AG09319 (cell line): ENCODE measurements at regions not wholly inside any gene's neighbourhood (a gene's known extent, or its start where the extent isn't known, plus 50 kb on each side); places are given as distances from the start of the nearest gene placed in this dataset.

Experiments used
- DNase-seq: peaks from one replicate; pipeline ENCODE4 v3.0.0-alpha.2; 2010; ENCODE audit warnings: low read depth; ENCODE audit errors: extremely low read depth
- TF ChIP-seq, protein P1 (sequence below): IDR thresholded peaks from 2 replicates; pipeline ENCODE4 v1.5.1; 2011; ENCODE audit warnings: low read depth, mild to moderate bottlenecking, inconsistent platforms, low read length, moderate library complexity

DNA sequence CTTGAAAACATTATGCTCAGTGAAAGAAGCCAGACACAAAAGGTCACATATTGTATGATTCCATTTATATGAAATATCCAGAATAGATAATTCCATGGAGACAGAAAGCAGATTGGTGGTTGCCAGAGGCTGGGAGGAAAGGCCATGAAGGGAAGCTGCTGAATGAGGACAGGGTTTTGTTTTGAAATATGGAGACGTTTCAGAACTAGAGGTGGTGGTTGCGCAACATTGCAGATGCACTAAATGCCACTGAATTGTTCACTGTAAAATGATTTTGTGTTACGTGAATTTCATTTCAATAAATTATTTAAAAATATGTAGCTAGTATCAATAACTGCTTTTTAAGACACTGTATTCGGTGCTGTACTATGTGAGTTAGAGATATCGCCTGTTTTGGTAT, 101.7 kb upstream of the ZNF236 start:
- DNase-seq = no peak
- TF ChIP-seq, protein P1, sequence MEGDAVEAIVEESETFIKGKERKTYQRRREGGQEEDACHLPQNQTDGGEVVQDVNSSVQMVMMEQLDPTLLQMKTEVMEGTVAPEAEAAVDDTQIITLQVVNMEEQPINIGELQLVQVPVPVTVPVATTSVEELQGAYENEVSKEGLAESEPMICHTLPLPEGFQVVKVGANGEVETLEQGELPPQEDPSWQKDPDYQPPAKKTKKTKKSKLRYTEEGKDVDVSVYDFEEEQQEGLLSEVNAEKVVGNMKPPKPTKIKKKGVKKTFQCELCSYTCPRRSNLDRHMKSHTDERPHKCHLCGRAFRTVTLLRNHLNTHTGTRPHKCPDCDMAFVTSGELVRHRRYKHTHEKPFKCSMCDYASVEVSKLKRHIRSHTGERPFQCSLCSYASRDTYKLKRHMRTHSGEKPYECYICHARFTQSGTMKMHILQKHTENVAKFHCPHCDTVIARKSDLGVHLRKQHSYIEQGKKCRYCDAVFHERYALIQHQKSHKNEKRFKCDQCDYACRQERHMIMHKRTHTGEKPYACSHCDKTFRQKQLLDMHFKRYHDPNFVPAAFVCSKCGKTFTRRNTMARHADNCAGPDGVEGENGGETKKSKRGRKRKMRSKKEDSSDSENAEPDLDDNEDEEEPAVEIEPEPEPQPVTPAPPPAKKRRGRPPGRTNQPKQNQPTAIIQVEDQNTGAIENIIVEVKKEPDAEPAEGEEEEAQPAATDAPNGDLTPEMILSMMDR = no peak

DNA sequence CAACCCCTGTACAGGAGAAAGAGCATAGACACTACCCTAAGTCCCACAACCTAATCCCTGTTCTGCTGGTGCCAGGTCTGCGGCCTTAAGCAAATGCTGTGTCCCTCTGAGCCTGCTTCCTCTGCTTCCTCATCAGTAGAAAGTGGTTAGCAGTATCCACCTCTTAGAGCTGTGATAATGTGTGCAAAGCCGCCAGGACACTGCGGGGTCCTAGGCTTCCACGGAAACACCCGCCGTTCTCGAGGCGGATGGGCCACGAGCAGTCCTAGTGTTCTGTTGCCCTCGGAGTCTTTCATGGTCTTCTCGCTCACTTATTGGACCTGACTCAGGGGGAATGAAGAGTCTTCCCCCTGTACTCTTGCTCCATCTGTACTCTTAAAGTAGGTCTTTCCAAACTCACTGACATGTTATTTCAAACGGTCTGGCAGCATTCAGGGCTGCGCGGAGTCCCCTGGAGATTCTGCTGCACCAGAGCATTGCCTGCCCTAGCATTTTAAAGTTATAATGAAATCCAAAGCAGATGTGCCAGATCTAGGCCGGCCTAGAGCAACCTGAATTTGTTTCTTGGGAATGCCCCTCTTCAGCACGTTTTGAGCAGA, 107.2 kb upstream of the ZNF236 start:
- TF ChIP-seq, protein P1 = no peak
- no peak for DNase-seq

DNA sequence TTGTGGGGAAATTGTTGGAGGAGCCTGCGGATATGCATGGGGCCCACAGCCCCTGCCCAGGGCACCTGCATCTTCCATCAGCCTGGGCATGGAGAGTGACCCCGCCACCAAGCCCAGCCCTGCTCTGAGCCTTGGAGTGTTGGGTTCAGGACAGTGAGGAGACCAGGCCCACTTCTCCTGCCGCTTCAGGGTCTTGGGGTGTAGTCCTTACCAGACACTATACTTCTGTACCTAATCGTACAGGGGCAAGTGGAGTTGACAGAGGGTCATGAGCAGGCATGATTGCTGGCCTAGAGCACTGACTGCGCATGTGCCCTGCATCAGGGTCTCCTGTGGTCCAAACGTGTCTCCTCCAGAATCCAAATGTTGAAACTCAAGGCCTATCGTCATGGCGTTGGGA, 108.9 kb upstream of the ZNF236 start:
- DNase-seq = no peak
- TF ChIP-seq, protein P1 = no peak

DNA sequence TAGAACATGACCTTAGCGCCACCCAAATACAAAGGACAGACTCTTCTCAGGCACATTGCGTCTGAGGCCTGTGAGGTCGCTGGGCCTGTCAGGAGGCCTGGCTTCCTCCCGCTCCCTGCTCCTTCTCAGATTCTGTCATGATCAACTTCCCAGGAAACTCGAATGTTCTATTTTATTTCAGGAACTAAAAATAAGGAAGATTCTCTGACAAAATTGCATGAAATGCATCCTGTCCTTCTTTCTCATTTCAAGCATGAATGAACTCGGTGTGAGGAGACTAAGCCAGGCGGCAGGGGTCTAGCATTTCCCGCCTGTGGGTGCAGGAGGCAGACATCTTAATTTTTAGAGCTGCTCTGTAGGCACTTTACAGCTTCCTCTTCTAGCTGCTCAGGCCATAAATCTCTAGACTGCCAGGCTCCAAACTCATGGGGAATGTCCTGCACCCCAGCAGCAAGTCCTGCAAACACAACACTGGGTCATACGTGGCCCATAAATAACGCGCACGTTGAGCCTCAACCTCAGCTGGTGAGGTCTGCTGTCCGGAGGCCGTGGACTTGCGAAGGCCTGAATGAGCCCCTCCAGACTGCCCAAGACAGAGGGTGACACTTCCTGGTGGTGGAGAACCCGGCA, 109.7 kb upstream of the ZNF236 start:
- DNase-seq = no peak
- TF ChIP-seq, protein P1 = no peak

DNA sequence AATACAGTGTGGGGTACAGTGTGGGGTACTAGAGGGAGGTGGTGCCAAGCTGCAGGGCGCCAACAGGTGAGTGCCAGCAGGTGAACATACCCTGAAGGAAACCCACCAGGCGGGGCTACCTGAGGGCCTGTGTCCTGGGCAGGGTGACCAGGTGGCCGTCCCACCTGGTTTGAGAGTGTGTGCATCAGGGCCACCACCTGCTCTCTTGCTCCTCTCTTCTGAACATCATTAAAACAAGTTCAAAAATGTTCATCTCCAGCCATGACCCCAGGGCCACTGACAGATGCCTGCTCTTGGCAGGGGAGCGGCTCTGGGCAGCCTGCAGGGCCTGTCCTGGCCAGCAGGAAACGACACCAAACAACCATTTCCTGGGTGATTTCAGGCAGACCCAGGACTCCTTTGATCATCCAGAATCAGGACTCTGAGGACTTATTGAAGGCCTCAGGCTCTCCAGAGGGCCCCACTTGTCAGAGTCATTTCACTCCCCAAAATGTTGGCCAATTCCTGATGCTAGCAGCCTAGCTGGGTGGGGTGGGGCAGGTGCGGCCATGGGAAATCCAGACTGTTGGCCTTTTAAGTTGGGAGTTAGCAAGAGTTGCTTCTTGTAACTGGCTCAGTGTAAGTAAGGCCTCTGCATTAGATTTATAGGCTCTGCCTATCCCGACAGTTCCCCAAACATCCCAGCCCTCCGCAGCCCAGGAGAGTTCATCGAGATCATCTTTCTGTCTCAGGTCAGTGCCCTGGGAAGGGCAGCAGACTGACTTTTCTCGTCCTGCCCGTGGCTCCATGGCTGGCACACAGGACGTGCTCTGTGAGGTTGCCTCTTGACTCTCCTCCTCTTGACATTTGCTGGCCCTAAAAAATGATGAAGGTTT, 111.5 kb upstream of the ZNF236 start:
- TF ChIP-seq, protein P1 = no peak
- DNase-seq = no peak

DNA sequence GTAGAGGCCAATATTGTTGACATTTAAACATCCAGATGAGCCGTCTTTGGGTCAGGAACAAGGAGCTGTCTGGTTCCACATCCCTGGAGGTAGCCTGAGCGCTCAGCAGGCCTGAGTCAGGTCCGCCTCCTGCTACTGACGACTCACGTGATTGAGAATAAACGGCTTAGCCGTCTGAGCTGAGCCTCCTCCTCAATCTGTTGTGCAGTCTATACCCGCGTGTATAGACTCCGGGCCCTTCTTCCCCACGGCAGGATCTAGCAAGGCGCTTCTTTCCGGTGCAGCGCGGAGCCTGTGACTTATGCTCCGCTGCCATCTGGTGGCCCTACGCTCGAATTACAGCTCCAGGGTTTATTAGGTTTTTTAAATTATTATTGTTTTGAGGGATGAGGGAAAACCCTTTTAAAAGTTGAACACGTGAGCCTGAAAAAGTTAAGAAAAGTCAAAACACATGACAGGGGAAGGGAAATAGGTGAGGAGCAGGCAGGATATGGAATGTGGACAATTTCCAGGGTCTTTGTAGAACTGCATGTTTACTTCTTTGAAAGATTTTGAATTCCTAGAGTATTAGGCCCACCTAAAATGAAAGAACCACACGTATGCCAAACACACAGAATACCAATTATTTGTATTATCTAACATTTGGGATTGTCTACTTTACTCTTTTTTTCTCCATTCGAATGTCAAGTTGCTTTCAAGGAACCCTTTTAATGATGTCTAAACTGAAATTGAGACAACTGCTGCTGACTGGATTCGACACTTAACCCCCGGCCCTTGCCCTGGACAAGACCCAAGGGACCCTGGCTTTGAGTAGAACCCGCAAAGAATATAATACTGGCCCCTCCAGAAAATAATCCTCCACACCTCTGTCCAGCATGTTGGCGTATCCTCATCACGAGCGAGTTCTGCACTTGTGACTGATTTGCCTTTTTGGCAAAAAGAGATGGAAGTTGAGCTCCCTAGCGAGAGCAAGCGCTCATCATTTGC, 112.4 kb upstream of the ZNF236 start:
- DNase-seq = peak; percentile 34
- TF ChIP-seq, protein P1 = peak; percentile 85
